Esophagus muscularis mucosa (tissue), 4 donors: ENCODE measurements at regions not wholly inside any gene's neighbourhood (a gene's known extent, or its start where the extent isn't known, plus 50 kb on each side); places are given as distances from the start of the nearest gene placed in this dataset.

ENCODE experiments used
- DNase-seq: peaks from one replicate; pipeline ENCODE4 v3.0.0-alpha.2; 2017; ENCODE audit errors: extremely low spot score
- H3K27ac ChIP-seq, 4 donors: fragments of 200-600 bp; sonication (generic); replicated peaks in 1 of 4; 1 replicate in 3 of 4; 2 replicates in 1 of 4; pipeline ENCODE4 v1.5.1; 2016 to 2019; ENCODE audit warnings: mild to moderate bottlenecking in 1 of 4
- H3K27me3 ChIP-seq, 4 donors: fragments of 200-600 bp; sonication (generic); one replicate each; pipeline versions ENCODE4 v1.5.1 to v1.6.0; 2016 to 2019
- H3K36me3 ChIP-seq, 4 donors: fragments of 200-600 bp; sonication (generic); one replicate each; pipeline ENCODE4 v1.5.1; 2016 to 2019
- H3K4me1 ChIP-seq, 4 donors: fragments of 200-600 bp; sonication (generic); one replicate each; pipeline ENCODE4 v1.5.1; 2016 to 2019
- H3K4me3 ChIP-seq, 4 donors: fragments of 200-600 bp; sonication (generic); 1 replicate in 2 of 4; 2 replicates in 2 of 4; pipeline ENCODE4 v1.5.1; 2016 to 2019; ENCODE audit warnings: mild to moderate bottlenecking in 4 of 4, moderate library complexity in 1 of 4
- H3K9me3 ChIP-seq, 4 donors: fragments of 200-600 bp; sonication (generic); 1 replicate in 3 of 4; 2 replicates in 1 of 4; pipeline ENCODE4 v1.5.1; 2016 to 2019
- EP300 ChIP-seq: sonication (generic); formaldehyde crosslinking; IDR thresholded peaks from one replicate; pipeline ENCODE4 v1.6.1; 2017; ENCODE audit warnings: antibody characterized with exemption
- POLR2A ChIP-seq: fragments of 450-650 bp; IDR thresholded peaks from one replicate; pipeline ENCODE4 v1.6.1; 2017; ENCODE audit warnings: antibody characterized with exemption, moderate library complexity, mild to moderate bottlenecking, low read depth
- POLR2AphosphoS5 ChIP-seq, 2 donors: sonication (generic); formaldehyde crosslinking; IDR thresholded peaks; one replicate each; pipeline ENCODE4 v1.6.1; 2017; ENCODE audit warnings: antibody characterized with exemption in 2 of 2
- WGBS: methylation state at CpG from one replicate; pipeline ENCODE4 v1.1.5; 2018; 5-methylcytosine and 5-hydroxymethylcytosine counted together
- intact Hi-C: fragments of 100-400 bp; cut with DNase I; formaldehyde crosslinking; loops from one replicate; pipeline ENCODE4 v1.15.1; 2023
- small RNA-seq, 3 donors: library from RNA; depleted of rRNA; stranded (forward); fragments of <200 nt; gene quantifications; one replicate each; pipeline ENCODE3, GENCODE V24; 2016
- TF ChIP-seq, protein P1 (sequence below), 3 experiments: fragments of 200-600 bp in 2 of 3; fragments of 450-650 bp in 1 of 3; sonication (generic) in 2 of 3; IDR thresholded peaks; one replicate each; pipeline ENCODE4 v1.5.1; 2017 to 2019; ENCODE audit warnings: antibody characterized with exemption in 3 of 3, mild to moderate bottlenecking in 2 of 3, moderate library complexity in 1 of 3

- no peak for DNase-seq
- H3K4me3 ChIP-seq = no peak overlapping the region
- TF ChIP-seq POLR2A = no peak
- TF ChIP-seq EP300 = no peak
- TF ChIP-seq, protein P1, sequence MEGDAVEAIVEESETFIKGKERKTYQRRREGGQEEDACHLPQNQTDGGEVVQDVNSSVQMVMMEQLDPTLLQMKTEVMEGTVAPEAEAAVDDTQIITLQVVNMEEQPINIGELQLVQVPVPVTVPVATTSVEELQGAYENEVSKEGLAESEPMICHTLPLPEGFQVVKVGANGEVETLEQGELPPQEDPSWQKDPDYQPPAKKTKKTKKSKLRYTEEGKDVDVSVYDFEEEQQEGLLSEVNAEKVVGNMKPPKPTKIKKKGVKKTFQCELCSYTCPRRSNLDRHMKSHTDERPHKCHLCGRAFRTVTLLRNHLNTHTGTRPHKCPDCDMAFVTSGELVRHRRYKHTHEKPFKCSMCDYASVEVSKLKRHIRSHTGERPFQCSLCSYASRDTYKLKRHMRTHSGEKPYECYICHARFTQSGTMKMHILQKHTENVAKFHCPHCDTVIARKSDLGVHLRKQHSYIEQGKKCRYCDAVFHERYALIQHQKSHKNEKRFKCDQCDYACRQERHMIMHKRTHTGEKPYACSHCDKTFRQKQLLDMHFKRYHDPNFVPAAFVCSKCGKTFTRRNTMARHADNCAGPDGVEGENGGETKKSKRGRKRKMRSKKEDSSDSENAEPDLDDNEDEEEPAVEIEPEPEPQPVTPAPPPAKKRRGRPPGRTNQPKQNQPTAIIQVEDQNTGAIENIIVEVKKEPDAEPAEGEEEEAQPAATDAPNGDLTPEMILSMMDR (IDR thresholded peaks at IDR 0.05) = no peak
- TF ChIP-seq POLR2AphosphoS5 (IDR thresholded peaks at IDR 0.05) = no peak
- no peaks in the 10 kb centered on the region for H3K4me1 ChIP-seq
- 36% methylated on average over 5 of the region's 5 CpGs for WGBS
- no peak overlapping the region for H3K27ac ChIP-seq
- intact Hi-C loops = loop anchor here (2.0 to 5.0 kb wide), 2 partner anchors 68 to 360 kb away; partner anchors contain the start of gene SMC2
- H3K36me3 ChIP-seq = no peaks in the 10 kb centered on the region
- no peaks in the 10 kb centered on the region for H3K9me3 ChIP-seq
- H3K27me3 ChIP-seq = no peaks in the 10 kb centered on the region
Observed at GRCh38 chr9:104027295-104027694, 66.8 kb upstream of the SMC2 start.

DNA sequence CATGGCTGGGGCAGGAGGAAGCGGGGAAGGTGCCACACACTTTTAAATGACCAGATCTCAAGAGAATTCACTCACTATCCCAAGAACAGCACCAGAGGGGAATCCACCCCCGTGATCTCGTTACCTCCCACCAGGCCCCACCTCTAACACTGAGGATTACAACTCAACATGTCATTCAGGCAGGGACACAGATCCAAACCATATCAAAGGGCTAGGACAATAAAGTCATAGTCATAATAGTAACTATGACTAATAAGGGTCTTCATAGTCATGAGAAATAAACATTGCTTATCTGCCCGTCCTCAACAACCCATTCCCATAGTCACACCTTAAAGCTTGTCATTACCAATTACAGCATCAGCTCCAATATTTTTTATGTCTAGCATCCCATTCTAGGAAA, 65.3 kb upstream of the SMC2 start:
- intact Hi-C loops = loop anchor here (5.0 kb wide), 1 partner anchor 358 kb away; no protein-coding TSS in a partner anchor
- Histone ChIP-seq H3K4me1 (no peaks in the 10 kb centered on the region), H3K27me3 (no peaks in the 10 kb centered on the region), H3K9me3 (no peaks in the 10 kb centered on the region), H3K4me3 (no peak overlapping the region), H3K27ac (no peak overlapping the region), H3K36me3 (no peaks in the 10 kb centered on the region)
- TF ChIP-seq, protein P1 (IDR thresholded peaks at IDR 0.05) = no peak
- TF ChIP-seq EP300 (no peak), POLR2A (no peak), POLR2AphosphoS5 (IDR thresholded peaks at IDR 0.05) (no peak)
- no peak for DNase-seq
- WGBS = 88% methylated on average over 4 of the region's 4 CpGs

Small RNA genes lying in the stretch of these regions (small RNA-seq; reads per million reads assigned to genes)
- gene RNA5SP291 = 0 reads per million in 3 donors
